ENCODE measurements at regions not wholly inside any gene's neighbourhood (a gene's known extent, or its start where the extent isn't known, plus 50 kb on each side); places are given as distances from the start of the nearest gene placed in this dataset.

GRCh38 chr5:135667204-135667603 is 88.4 kb upstream of the CXCL14 start:
- TF ChIP-seq CTCF (IDR thresholded peaks at IDR 0.05; ENCODE audit: poor library complexity, severe bottlenecking) (no peak), EZH2 (IDR thresholded peaks at IDR 0.05; ENCODE audit: borderline replicate concordance, insufficient read depth, low read length, poor library complexity, severe bottlenecking) (no peak)

Measured in neural cell (in vitro differentiated cells).